Spleen (tissue), 7 donors: ENCODE measurements at regions not wholly inside any gene's neighbourhood (a gene's known extent, or its start where the extent isn't known, plus 50 kb on each side); places are given as distances from the start of the nearest gene placed in this dataset.

Experiments used
- POLR2AphosphoS5 ChIP-seq, 3 donors: sonication (generic); formaldehyde crosslinking; IDR thresholded peaks; one replicate each; pipeline ENCODE4 v1.5.1; 2017; ENCODE audit warnings: antibody characterized with exemption in 3 of 3
- TF ChIP-seq, protein P1 (sequence below), 11 experiments: fragments of 200-600 bp in 7 of 11; fragments of 450-650 bp in 4 of 11; sonication (generic) in 4 of 11; IDR thresholded peaks in 8 of 11; conservative IDR thresholded peaks in 3 of 11; 1 replicate in 7 of 11; 2 replicates in 4 of 11; pipeline versions ENCODE4 v1.4.0 to v1.8.0; 2016 to 2021; ENCODE audit warnings: antibody characterized with exemption in 11 of 11, inconsistent platforms in 4 of 11, mild to moderate bottlenecking in 1 of 11
- donor health status: DM: no; HTN: no; CAD: no; lungs with moderate emphysema.
- donor health status: DM: no; HTN: no; CAD: no.
- donor health status: DM: no; HTN: no; CAD: no.

GRCh38 chr17:6187836-6188235 is 117.7 kb downstream of the WSCD1 start:
- TF ChIP-seq, protein P1, sequence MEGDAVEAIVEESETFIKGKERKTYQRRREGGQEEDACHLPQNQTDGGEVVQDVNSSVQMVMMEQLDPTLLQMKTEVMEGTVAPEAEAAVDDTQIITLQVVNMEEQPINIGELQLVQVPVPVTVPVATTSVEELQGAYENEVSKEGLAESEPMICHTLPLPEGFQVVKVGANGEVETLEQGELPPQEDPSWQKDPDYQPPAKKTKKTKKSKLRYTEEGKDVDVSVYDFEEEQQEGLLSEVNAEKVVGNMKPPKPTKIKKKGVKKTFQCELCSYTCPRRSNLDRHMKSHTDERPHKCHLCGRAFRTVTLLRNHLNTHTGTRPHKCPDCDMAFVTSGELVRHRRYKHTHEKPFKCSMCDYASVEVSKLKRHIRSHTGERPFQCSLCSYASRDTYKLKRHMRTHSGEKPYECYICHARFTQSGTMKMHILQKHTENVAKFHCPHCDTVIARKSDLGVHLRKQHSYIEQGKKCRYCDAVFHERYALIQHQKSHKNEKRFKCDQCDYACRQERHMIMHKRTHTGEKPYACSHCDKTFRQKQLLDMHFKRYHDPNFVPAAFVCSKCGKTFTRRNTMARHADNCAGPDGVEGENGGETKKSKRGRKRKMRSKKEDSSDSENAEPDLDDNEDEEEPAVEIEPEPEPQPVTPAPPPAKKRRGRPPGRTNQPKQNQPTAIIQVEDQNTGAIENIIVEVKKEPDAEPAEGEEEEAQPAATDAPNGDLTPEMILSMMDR (IDR thresholded peaks at IDR 0.05 in 8 of 11, conservative IDR thresholded peaks at IDR 0.05 in 3 of 11): no peak
- no peak for TF ChIP-seq POLR2AphosphoS5 (IDR thresholded peaks at IDR 0.05)
